GM18520 (cell line): ENCODE measurements at regions not wholly inside any gene's neighbourhood (a gene's known extent, or its start where the extent isn't known, plus 50 kb on each side); places are given as distances from the start of the nearest gene placed in this dataset.
"Not testable (repeated sequence)": the region's sequence is repeated elsewhere in the genome, so short reads cannot be mapped to it uniquely, and the experiment has no call there.

ENCODE experiments used
- ATAC-seq: cut with Tn5 transposase; IDR thresholded peaks from one replicate; pipeline ENCODE4 v1.9.1; 2021; ENCODE audit not compliant: unreplicated experiment

GRCh38 chr7:67301667-67302066 is 305.0 kb downstream of the TYW1 start:
- ATAC-seq: no peak

- peak; percentile 75 for ATAC-seq
Observed at GRCh38 chr7:67302113-67303039, 305.7 kb downstream of the TYW1 start.

- ATAC-seq: not testable (repeated sequence)
Observed at GRCh38 chr7:67304846-67305245, 308.2 kb downstream of the TYW1 start.

DNA sequence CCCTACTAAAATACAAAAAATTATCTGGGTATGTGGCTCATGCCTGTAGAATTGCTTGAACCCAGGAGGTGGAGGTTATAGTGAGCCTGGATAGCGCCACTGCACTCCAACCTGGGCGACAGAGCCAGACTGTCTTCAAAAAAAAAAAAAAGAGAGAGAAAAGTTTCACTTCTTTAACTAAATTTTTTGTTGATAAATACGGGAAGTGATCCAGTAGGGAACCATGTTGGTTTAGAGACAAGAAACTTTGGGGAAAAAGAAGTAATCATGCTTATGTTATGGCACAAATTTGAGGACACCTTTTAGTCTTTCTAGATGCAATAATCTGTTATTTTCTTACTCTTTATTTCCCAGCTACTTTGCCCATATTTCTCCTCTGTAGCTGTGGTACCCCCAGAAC is 309.7 kb downstream of the TYW1 start:
- ATAC-seq: no peak

DNA sequence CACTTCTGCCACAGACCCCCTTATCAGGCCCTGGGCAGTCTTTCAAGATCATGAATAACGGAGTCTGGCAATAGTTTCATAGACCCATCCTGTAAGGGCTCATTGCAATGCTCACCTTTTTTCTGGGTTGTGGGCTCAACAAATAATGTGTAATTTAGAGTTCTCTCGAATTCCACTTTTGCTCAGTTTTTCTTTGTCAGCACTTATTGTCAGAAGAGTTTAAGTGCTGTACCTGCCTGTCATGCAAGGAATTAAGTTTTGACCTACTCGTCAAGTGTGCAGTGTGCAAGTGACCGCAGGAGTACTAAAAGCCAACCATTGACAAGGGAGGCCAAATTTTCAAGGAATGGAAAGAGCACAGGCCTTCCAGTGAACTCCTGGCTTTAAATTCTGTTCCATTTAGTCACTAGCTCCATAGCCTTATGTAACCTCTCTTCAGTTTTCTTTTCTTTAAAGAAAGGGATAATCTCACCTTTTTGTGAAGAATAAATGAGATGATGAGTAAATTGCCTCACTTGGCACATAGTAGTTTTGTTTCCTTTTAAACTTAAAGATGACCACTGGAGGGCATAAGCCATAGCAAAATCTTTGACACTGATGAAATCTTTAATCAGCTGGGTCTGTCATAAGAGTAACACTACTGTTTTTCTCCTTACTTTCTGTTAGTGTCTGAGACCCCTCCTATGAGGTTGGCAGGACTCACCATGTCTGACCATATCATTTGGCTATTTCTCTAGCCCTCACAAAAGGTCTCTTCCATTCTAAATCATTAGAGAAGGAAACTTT is 313.3 kb downstream of the TYW1 start:
- ATAC-seq: no peak

GRCh38 chr7:67311901-67312300 is 315.3 kb downstream of the TYW1 start:
- no peak for ATAC-seq

DNA sequence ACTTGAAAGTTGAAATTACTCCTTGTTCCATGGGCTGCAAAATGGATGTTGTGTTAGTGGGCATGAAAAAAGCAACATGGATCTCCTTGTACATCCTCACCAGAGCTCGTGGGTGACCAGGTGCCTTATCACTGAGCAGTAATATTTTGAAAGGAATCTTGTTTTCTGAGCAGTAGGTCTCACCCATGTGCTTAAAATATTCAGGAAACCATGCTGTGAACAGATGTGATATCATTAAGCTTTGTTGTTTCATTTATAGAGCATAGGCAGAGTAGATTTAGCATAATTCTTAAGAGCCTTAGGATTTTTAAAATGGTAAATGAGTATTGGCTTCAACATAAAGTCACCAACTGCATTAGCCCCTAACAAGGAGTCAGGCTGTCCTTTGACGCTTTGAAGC is 316.6 kb downstream of the TYW1 start:
- no peak for ATAC-seq

GRCh38 chr7:67316902-67317301 is 320.3 kb downstream of the TYW1 start:
- ATAC-seq: not testable (repeated sequence)

- ATAC-seq: not testable (repeated sequence)
Observed at GRCh38 chr7:67328257-67328656, 331.6 kb downstream of the TYW1 start.

GRCh38 chr7:67335165-67335564 is 338.5 kb downstream of the TYW1 start:
- not testable (repeated sequence) for ATAC-seq

GRCh38 chr7:67335663-67336062 is 339.0 kb downstream of the TYW1 start:
- ATAC-seq: not testable (repeated sequence)

GRCh38 chr7:67338545-67338944 is 341.9 kb downstream of the TYW1 start:
- ATAC-seq: not testable (repeated sequence)

- no peak for ATAC-seq
Observed at GRCh38 chr7:67341153-67341768, 344.6 kb downstream of the TYW1 start.

GRCh38 chr7:67343114-67343513 is 346.5 kb downstream of the TYW1 start:
- ATAC-seq: no peak

- ATAC-seq: no peak
Observed at GRCh38 chr7:67343572-67343971, 346.9 kb downstream of the TYW1 start.

DNA sequence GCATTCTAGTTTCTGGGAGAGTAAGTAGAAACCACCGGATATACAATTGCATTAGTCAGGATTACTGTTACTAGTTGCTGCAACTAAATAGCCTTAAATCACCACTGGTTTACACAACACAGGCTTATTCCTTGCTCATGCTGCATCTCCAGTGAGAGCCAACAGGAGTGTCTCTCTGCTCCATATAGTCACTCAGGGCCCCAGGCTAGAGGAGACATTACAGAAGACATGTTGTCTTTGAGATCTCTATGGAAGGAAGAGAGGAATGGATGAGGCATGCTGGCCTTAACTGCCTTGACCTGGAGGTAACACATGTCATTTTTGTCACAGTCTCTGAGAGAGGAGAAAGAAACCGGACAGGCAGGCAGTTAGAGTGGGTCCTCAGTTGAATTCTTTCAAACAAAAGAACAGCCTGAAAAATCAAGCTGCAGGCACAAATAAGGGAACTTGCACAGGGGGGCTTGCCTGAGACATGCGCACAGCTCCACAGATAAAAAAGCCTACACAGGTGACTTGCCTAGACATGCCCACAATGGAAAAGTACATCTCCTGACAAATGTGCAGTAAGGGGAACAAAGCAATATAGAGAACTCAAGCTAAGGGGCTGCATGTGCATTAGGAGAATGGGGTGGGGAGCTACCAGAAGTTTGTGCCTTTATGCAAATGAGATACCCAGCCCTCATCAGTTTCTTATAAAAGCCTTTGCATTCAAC is 348.0 kb downstream of the TYW1 start:
- ATAC-seq: no peak

- ATAC-seq: no peak
Observed at GRCh38 chr7:67346126-67346525, 349.5 kb downstream of the TYW1 start.

GRCh38 chr7:67346876-67347275 is 350.2 kb downstream of the TYW1 start:
- ATAC-seq: no peak

DNA sequence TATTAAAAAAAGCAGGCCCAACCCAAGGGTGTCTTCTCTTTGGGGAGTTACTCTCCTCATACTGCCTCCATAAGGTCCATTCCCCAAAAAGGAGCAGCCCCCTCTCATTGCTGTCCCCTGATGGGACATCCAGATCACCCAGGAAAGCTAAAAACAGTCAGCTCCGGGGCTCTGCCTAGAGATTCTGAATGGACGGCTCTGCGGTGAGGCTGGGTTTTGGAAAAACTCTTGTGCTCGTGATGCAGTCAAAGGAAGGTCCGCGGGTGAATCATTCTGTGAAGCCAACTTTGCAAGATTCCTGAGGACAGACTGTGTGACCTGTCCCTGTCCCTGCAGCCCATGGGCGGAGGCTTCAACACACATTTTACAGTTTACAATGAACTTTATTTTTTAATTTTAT is 351.5 kb downstream of the TYW1 start:
- ATAC-seq: no peak

DNA sequence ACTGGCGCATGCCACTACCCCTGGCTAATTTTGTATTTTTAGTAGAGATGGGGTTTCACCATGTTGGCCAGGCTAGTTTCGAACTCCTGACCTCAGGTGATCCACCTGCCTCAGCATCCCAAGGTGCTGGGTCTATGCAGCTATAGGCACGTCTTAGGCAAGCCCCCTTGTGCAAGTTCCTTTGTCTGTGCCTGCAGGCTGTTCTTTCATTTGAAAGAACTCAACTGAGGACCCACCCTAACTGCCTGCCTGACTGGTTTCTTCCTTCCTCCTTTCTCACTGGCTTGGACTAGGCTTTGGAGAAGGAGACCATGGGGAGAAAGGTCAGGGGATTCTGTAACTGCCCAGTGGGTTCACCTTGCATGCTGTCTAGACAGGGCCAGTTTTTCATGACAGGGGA is 361.0 kb downstream of the TYW1 start:
- not testable (repeated sequence) for ATAC-seq

DNA sequence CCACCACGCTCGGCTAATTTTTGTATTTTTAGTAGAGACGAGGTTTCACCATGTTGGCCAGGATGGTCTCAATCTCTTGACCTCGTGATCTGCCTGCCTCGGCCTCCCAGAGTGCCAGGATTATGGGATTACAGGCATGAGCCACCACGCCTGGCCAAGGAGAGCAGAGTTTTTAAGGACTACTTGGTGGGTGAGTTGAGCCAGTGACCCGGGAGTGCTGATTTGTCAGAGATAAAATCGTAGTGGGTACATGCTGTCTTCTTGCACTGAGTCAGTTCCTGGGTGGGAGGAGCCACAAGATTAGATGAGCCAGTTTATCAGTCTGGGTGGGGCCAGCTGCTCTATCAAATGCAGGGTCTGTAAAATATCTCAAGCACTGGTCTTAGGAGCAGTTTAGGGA is 361.7 kb downstream of the TYW1 start:
- not testable (repeated sequence) for ATAC-seq
